Common myeloid progenitor, CD34-positive (primary cell): ENCODE measurements at regions not wholly inside any gene's neighbourhood (a gene's known extent, or its start where the extent isn't known, plus 50 kb on each side); places are given as distances from the start of the nearest gene placed in this dataset.

Experiments used
- CTCF ChIA-PET: fragments of 350-600 bp; sonication (Branson Sonifier 250); formaldehyde crosslinking; loops from one replicate; lab custom pipeline; 2021; ENCODE audit warnings: antibody characterized with exemption; lab: Charles Lee
- POLR2A ChIA-PET: fragments of 350-600 bp; sonication (Branson Sonifier 250); formaldehyde crosslinking; loops from one replicate; lab custom pipeline; 2021; ENCODE audit warnings: antibody characterized with exemption; lab: Charles Lee
- DNase-seq, 3 donors: peaks; one replicate each; pipeline versions ENCODE4 v3.0.0 to v3.0.0-alpha.2; 2013
- H3K27ac ChIP-seq, 2 experiments: 1 replicate in 1 of 2; 2 replicates in 1 of 2; pipeline ENCODE4 v1.7.0; 2013; ENCODE audit warnings: inconsistent platforms in 2 of 2, low read length in 2 of 2, mild to moderate bottlenecking in 2 of 2, low read depth in 1 of 2, moderate library complexity in 1 of 2; ENCODE audit not compliant: severe bottlenecking in 2 of 2, insufficient read depth in 1 of 2, poor library complexity in 1 of 2
- H3K27me3 ChIP-seq, 5 experiments: replicated peaks in 2 of 5; 1 replicate in 3 of 5; 2 replicates in 2 of 5; pipeline versions ENCODE4 v1.6.1 to v1.7.0; 2013; ENCODE audit warnings: low read length in 4 of 5, mild to moderate bottlenecking in 2 of 5, moderate library complexity in 2 of 5, inconsistent platforms in 1 of 5; ENCODE audit not compliant: insufficient read depth in 5 of 5, control insufficient read depth in 4 of 5
- H3K36me3 ChIP-seq, 4 experiments: 1 replicate in 2 of 4; 2 replicates in 2 of 4; pipeline versions ENCODE4 v1.6.1 to v1.7.0; 2013; ENCODE audit warnings: low read length in 3 of 4, control low read depth in 1 of 4, mild to moderate bottlenecking in 1 of 4; ENCODE audit not compliant: control insufficient read depth in 4 of 4, insufficient read depth in 4 of 4
- H3K4me1 ChIP-seq, 4 experiments: 1 replicate in 3 of 4; 2 replicates in 1 of 4; pipeline versions ENCODE4 v1.6.1 to v1.7.1; 2013; ENCODE audit warnings: low read length in 3 of 4, mild to moderate bottlenecking in 3 of 4, control low read depth in 1 of 4, inconsistent platforms in 1 of 4, moderate library complexity in 1 of 4; ENCODE audit not compliant: control insufficient read depth in 4 of 4, insufficient read depth in 4 of 4; ENCODE audit errors: control extremely low read depth in 1 of 4
- H3K4me3 ChIP-seq, 7 experiments: 1 replicate in 4 of 7; 2 replicates in 3 of 7; pipeline versions ENCODE4 v1.5.1 to v1.7.0; 2013; ENCODE audit warnings: mild to moderate bottlenecking in 7 of 7, low read length in 6 of 7, moderate library complexity in 6 of 7, inconsistent platforms in 2 of 7, low read depth in 2 of 7, control low read depth in 1 of 7; ENCODE audit not compliant: insufficient read depth in 4 of 7, control insufficient read depth in 1 of 7; ENCODE audit errors: extremely low read depth in 1 of 7
- H3K9me3 ChIP-seq, 5 experiments: 1 replicate in 4 of 5; 2 replicates in 1 of 5; pipeline versions ENCODE4 v1.6.1 to v1.7.1; 2013; ENCODE audit warnings: low read length in 4 of 5, mild to moderate bottlenecking in 2 of 5, inconsistent platforms in 1 of 5, low read depth in 1 of 5, moderate library complexity in 1 of 5; ENCODE audit not compliant: control insufficient read depth in 4 of 5, insufficient read depth in 2 of 5; ENCODE audit errors: control extremely low read depth in 1 of 5
- WGBS: methylation state at CpG from one replicate; pipeline ENCODE4 v1.1.5; 2013; ENCODE audit not compliant: insufficient coverage; 5-methylcytosine and 5-hydroxymethylcytosine counted together

DNA sequence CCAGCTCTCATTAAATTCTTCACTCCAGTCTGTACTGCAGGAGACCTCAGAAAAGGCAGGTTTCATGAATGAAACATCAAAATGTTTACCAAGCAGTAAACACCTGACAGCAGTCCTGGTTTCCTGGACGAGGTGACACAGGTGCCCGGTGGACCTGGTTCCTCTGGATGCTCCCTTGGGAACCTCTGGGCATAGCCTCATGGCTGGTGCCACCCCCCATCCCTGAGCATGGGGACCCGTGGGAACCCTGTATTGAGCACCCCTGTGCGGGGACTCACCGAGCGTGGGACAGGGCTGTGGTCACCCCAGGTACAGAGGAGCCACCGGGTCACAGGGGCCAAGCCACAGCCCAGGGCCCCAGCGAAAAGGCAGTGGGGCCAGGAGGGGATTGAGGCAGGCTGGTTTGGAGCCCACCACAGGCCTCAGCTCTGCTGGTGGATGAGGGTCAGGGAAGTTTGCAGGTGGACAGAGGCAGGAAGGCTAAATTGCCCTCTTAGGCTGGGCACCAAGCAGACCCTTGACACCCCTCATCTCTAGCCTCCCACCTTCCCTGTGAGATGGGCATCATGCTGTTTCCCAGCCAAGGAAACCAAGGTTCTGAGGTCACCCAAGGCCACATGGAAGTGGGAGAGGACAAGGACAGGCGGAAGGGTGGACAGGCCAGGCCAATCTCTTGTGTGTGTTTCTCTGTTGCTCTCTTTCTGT is 158.4 kb downstream of the PTPRU start:
- ChIA-PET POLR2A (interaction anchor here (0.7 kb wide), 1 partner anchor 30 kb away, joined by 4 read pairs; no protein-coding TSS in a partner anchor), CTCF (no interaction called here)
- no peaks in the 10 kb centered on the region for H3K36me3 ChIP-seq
- H3K4me3 ChIP-seq: no peak overlapping the region
- 90% methylated on average over 8 of the region's 9 CpGs for WGBS
- H3K9me3 ChIP-seq: peaks cover 0 to 1% (median 0%) of the 10 kb centered on the region in 5 experiments
- H3K27me3 ChIP-seq: peaks cover 0 to 25% (median 3%) of the 10 kb centered on the region in 5 experiments
- DNase-seq: no peak
- H3K4me1 ChIP-seq: no peaks in the 10 kb centered on the region
- H3K27ac ChIP-seq: no peak overlapping the region

DNA sequence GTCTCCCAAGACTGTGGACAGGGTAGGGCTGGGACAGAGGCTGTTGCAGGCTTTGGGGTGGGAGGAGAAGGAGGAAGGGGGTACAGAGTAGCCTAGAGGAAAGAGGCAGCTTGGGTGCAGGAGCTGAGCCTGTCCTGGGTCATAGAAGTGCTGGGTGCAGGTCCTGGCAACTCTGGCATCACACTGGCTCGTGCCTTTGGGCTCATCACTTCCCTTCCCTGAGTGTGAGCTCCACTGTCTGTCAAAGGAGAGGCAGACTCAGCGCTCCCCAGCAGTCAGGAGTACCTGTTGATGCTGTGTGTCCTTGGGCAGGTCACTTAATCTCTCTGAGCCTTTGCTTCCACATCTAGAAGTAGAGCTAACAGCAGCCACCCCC is 157.1 kb downstream of the PTPRU start:
- H3K9me3 ChIP-seq: no peaks in the 10 kb centered on the region
- no peak overlapping the region for H3K27ac ChIP-seq
- H3K27me3 ChIP-seq: peaks cover 0 to 25% (median 3%) of the 10 kb centered on the region in 5 experiments
- H3K4me1 ChIP-seq: no peaks in the 10 kb centered on the region
- H3K36me3 ChIP-seq: no peaks in the 10 kb centered on the region
- no peak for DNase-seq
- CTCF ChIA-PET: no interaction called here
- H3K4me3 ChIP-seq: no peak overlapping the region
- 64% methylated on average over 2 of the region's 2 CpGs for WGBS
- POLR2A ChIA-PET: no interaction called here

- Histone ChIP-seq H3K27me3 (peaks cover 0 to 31% (median 3%) of the 10 kb centered on the region in 5 experiments), H3K4me1 (no peaks in the 10 kb centered on the region), H3K27ac (no peak overlapping the region), H3K4me3 (no peak overlapping the region), H3K9me3 (no peaks in the 10 kb centered on the region), H3K36me3 (no peaks in the 10 kb centered on the region)
- DNase-seq: no peak
- ChIA-PET POLR2A (no interaction called here), CTCF (interaction anchor here (0.8 kb wide), 1 partner anchor 12 kb away, joined by 3 read pairs; no protein-coding TSS in a partner anchor)
- WGBS: 67% methylated on average over 4 of the region's 7 CpGs
Measured at GRCh38 chr1:29392486-29393450, 156.4 kb downstream of the PTPRU start.

- WGBS: 100% methylated on average over 1 of the region's 3 CpGs
- H3K4me1 ChIP-seq: no peaks in the 10 kb centered on the region
- no peaks in the 10 kb centered on the region for H3K36me3 ChIP-seq
- H3K4me3 ChIP-seq: no peak overlapping the region
- peaks cover 0 to 37% (median 6%) of the 10 kb centered on the region in 5 experiments for H3K27me3 ChIP-seq
- no peak for DNase-seq
- CTCF ChIA-PET: interaction anchor here (0.8 kb wide), 1 partner anchor 13 kb away, joined by 3 read pairs; no protein-coding TSS in a partner anchor
- H3K27ac ChIP-seq: no peak overlapping the region
- POLR2A ChIA-PET: no interaction called here
- no peaks in the 10 kb centered on the region for H3K9me3 ChIP-seq
Measured at GRCh38 chr1:29392036-29392435, 155.7 kb downstream of the PTPRU start.

DNA sequence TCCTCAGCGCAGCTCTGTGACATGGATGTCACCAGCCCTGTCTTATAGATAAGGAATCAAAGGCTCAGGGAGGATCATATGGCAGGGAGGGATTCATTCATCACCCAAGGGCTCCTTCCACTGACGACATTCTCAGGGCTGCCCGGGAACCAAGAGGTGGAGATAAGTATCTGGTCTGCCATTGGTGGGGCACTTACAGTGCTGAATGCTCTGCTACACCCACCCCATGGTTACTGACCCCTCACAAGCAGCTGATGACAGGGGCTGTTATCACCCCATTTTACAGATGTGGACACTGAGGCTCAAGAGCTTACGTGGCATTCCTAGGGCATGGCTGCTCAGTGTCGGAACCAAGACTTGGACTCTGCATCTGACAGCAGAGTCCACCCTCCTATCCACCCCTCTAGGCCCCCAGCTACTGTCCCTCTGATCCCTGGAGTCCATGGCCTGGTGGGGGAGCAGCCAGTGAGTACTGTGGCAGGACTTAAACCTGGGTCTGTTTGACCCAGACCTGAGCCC is 155.1 kb downstream of the PTPRU start:
- CTCF ChIA-PET: no interaction called here
- Histone ChIP-seq H3K27ac (no peak overlapping the region), H3K27me3 (peaks cover 0 to 41% (median 7%) of the 10 kb centered on the region in 5 experiments), H3K36me3 (no peaks in the 10 kb centered on the region), H3K9me3 (no peaks in the 10 kb centered on the region), H3K4me1 (no peaks in the 10 kb centered on the region), H3K4me3 (no peak overlapping the region)
- whole genome bisulfite sequencing: 60% methylated on average over 2 of the region's 5 CpGs
- POLR2A ChIA-PET: no interaction called here
- no peak for DNase-seq

DNA sequence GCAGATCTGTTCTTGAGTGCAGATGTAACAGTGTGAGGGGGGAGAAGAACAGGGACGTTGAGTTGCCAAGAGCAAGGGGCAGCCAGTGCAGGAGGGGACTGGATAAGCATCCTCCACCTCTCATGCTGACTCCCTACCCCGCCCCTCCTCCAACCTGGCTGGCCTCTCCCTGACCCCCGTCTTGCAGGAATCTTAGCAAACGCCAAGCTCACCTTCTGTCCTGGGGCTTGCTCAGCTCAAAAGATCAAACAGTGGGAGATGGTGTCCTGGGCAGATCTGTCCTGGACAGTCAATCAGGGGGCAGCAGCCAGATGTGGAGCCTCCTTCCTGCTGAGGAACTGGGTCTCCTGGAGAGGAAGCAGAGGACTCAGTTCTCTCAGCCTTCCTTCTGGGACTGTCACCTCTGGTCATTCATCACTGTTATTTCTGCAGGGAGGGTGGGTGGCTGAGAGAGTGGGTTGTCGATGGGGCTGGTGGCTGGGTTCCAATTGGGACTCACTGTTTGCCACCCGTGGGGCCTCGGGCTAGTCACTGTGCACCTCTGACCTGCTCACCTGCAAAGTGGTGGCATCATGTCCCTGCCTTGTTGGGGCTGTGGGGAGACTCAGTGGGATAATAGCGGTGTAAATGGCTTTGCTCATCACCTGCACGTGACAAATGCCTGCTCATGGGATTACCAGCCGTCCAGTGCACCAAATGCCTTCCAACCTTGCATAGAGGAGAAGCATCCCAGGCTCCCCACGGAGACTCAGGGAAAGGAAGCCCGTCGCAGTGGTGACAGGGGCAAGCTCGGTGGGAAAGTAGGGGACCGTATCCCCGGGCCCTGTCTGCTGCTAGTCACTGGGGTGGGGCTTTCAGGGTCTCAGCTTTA is 154.4 kb downstream of the PTPRU start:
- H3K27ac ChIP-seq: no peak overlapping the region
- H3K27me3 ChIP-seq: peaks cover 0 to 39% (median 7%) of the 10 kb centered on the region in 5 experiments
- no peak overlapping the region for H3K4me3 ChIP-seq
- CTCF ChIA-PET: no interaction called here
- H3K4me1 ChIP-seq: no peaks in the 10 kb centered on the region
- POLR2A ChIA-PET: no interaction called here
- H3K9me3 ChIP-seq: no peaks in the 10 kb centered on the region
- WGBS: 55% methylated on average over 14 of the region's 16 CpGs
- no peaks in the 10 kb centered on the region for H3K36me3 ChIP-seq
- DNase-seq: no peak
